ENCODE measurements at regions not wholly inside any gene's neighbourhood (a gene's known extent, or its start where the extent isn't known, plus 50 kb on each side); places are given as distances from the start of the nearest gene placed in this dataset.
"Not testable (repeated sequence)": the region's sequence is repeated elsewhere in the genome, so short reads cannot be mapped to it uniquely, and the experiment has no call there.

GRCh38 chr3:157906627-157907026 is 199.6 kb downstream of the SHOX2 start:
- no peak overlapping the region for H3K4me3 ChIP-seq (IDR thresholded peaks at IDR 0.05; ENCODE audit: insufficient read depth, low read depth, low read length)
- no peak overlapping the region for H3K9ac ChIP-seq
- TF ChIP-seq CTCF (conservative IDR thresholded peaks at IDR 0.05; ENCODE audit: low read depth, low read length): no peak
- no peaks in the 10 kb centered on the region for H3K4me1 ChIP-seq (ENCODE audit: low read depth, poor library complexity, severe bottlenecking)
- H3K27ac ChIP-seq: no peak overlapping the region
- no peaks in the 10 kb centered on the region for H3K79me2 ChIP-seq (ENCODE audit: insufficient read depth, low read depth)
- no peak overlapping the region for H3K4me2 ChIP-seq
- H3K27me3 ChIP-seq (ENCODE audit: insufficient read depth, low read depth): no peaks in the 10 kb centered on the region
- no peaks in the 10 kb centered on the region for H4K20me1 ChIP-seq (ENCODE audit: insufficient read depth)
- no peak overlapping the region for H2AFZ ChIP-seq (ENCODE audit: low read depth)
- H3K36me3 ChIP-seq (ENCODE audit: insufficient read depth): no peaks in the 10 kb centered on the region

DNA sequence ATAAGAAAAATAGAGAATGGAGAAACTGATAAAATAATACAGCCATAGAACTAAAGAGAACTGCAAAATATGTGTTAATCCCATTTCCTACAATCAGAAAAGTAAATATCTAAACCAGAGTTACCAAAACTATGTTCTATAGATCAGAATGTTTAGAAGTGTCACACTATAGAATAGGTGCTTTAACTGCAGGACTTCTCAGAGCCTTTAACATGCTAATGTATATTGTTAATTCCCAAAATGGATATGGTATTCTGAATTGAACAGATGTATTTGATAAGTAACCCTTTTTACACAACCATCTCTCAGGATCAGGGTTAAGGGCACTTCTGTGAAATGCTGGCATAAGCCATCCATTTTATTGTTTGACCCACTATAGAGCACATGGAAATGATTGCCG is 200.3 kb downstream of the SHOX2 start:
- Histone ChIP-seq H3K79me2 (ENCODE audit: insufficient read depth, low read depth) (no peaks in the 10 kb centered on the region), H4K20me1 (ENCODE audit: insufficient read depth) (no peaks in the 10 kb centered on the region), H3K36me3 (ENCODE audit: insufficient read depth) (no peaks in the 10 kb centered on the region), H3K27ac (no peak overlapping the region), H3K4me3 (IDR thresholded peaks at IDR 0.05; ENCODE audit: insufficient read depth, low read depth, low read length) (no peak overlapping the region), H2AFZ (ENCODE audit: low read depth) (no peak overlapping the region), H3K4me2 (no peak overlapping the region), H3K9ac (no peak overlapping the region), H3K4me1 (ENCODE audit: low read depth, poor library complexity, severe bottlenecking) (no peaks in the 10 kb centered on the region), H3K27me3 (ENCODE audit: insufficient read depth, low read depth) (no peaks in the 10 kb centered on the region)
- TF ChIP-seq CTCF (conservative IDR thresholded peaks at IDR 0.05; ENCODE audit: low read depth, low read length): no peak

DNA sequence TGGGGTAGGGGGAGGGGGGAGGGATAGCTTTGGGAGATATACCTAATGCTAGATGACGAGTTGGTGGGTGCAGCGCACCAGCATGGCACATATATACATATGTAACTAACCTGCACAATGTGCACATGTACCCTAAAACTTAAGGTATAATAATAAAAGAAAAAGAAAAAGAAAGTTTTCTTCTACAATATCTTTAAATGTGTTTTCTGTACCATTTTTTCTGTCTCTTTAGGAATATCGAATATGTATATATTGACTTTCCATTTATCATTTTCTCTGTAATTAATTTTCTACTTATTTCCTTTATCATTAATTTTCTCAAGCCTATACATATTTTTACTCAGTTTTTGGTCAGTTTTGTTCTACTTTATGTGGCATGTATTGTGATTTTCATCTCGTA is 203.5 kb downstream of the SHOX2 start:
- not testable (repeated sequence) for H3K4me2 ChIP-seq; H3K9ac ChIP-seq; H3K4me3 ChIP-seq (IDR thresholded peaks at IDR 0.05; ENCODE audit: insufficient read depth, low read depth, low read length); H4K20me1 ChIP-seq (ENCODE audit: insufficient read depth); H3K79me2 ChIP-seq (ENCODE audit: insufficient read depth, low read depth); H2AFZ ChIP-seq (ENCODE audit: low read depth); H3K27me3 ChIP-seq (ENCODE audit: insufficient read depth, low read depth); H3K4me1 ChIP-seq (ENCODE audit: low read depth, poor library complexity, severe bottlenecking); H3K27ac ChIP-seq; H3K36me3 ChIP-seq (ENCODE audit: insufficient read depth)

DNA sequence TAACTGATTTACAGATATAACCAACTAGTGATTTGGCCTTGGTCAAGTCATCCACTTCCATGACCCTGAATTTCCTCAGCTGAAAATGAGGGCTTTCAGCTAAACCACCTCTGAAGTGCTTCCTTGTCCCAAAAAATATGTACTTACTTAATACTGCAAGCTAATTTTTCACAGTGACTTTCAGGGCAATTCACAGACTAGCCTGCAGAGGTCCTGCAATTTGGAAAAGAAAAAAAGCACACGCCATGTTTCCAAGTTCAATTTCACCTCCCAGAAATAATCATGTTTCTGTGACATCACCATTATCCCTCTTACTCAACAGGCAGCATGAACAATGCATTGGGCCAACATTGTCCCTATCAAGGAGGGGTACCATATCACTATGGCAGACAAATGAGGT is 218.2 kb downstream of the SHOX2 start:
- no peak overlapping the region for H2AFZ ChIP-seq (ENCODE audit: low read depth)
- H3K27me3 ChIP-seq (ENCODE audit: insufficient read depth, low read depth): no peaks in the 10 kb centered on the region
- no peak; the same call in 1 of the 2 replicates for TF ChIP-seq CTCF (conservative IDR thresholded peaks at IDR 0.05; ENCODE audit: low read depth, low read length)
- no peaks in the 10 kb centered on the region for H4K20me1 ChIP-seq (ENCODE audit: insufficient read depth)
- H3K9ac ChIP-seq: no peak overlapping the region
- no peaks in the 10 kb centered on the region for H3K79me2 ChIP-seq (ENCODE audit: insufficient read depth, low read depth)
- H3K36me3 ChIP-seq (ENCODE audit: insufficient read depth): no peaks in the 10 kb centered on the region
- H3K4me2 ChIP-seq: no peak overlapping the region
- no peak overlapping the region for H3K27ac ChIP-seq
- no peak overlapping the region for H3K4me3 ChIP-seq (IDR thresholded peaks at IDR 0.05; ENCODE audit: insufficient read depth, low read depth, low read length)
- H3K4me1 ChIP-seq (ENCODE audit: low read depth, poor library complexity, severe bottlenecking): no peaks in the 10 kb centered on the region

GRCh38 chr3:157876556-157876955 is 229.7 kb downstream of the SHOX2 start:
- no peak for TF ChIP-seq CTCF (conservative IDR thresholded peaks at IDR 0.05; ENCODE audit: low read depth, low read length)
- Histone ChIP-seq H3K4me3 (IDR thresholded peaks at IDR 0.05; ENCODE audit: insufficient read depth, low read depth, low read length) (no peak overlapping the region), H3K36me3 (ENCODE audit: insufficient read depth) (no peaks in the 10 kb centered on the region), H4K20me1 (ENCODE audit: insufficient read depth) (no peaks in the 10 kb centered on the region), H2AFZ (ENCODE audit: low read depth) (no peak overlapping the region), H3K4me1 (ENCODE audit: low read depth, poor library complexity, severe bottlenecking) (no peaks in the 10 kb centered on the region), H3K79me2 (ENCODE audit: insufficient read depth, low read depth) (no peaks in the 10 kb centered on the region), H3K9ac (no peak overlapping the region), H3K27me3 (ENCODE audit: insufficient read depth, low read depth) (no peaks in the 10 kb centered on the region), H3K27ac (no peak overlapping the region), H3K4me2 (no peak overlapping the region)

Data from KMS-11 (cell line).